BJ (cell line): ENCODE measurements at regions not wholly inside any gene's neighbourhood (a gene's known extent, or its start where the extent isn't known, plus 50 kb on each side); places are given as distances from the start of the nearest gene placed in this dataset.

Experiments used
- CTCF ChIA-PET: fragments of 350-600 bp; formaldehyde crosslinking; extraction: SDS; loops from one replicate; lab custom pipeline; 2021; ENCODE audit warnings: antibody characterized with exemption, inconsistent platforms; lab: Yijun Ruan, JAX
- POLR2A ChIA-PET: fragments of 300-600 bp; sonication (Branson Sonifier 250); formaldehyde crosslinking; extraction: SDS; loops from one replicate; lab custom pipeline; 2021; ENCODE audit warnings: antibody characterized with exemption; lab: Charles Lee
- DNase-seq: peaks from one replicate; pipeline ENCODE4 v3.0.0-alpha.2; 2011; ENCODE audit warnings: low read depth
- H3K27me3 ChIP-seq: 2 replicates; pipeline ENCODE4 v1.6.0; 2011; ENCODE audit warnings: low read length; ENCODE audit not compliant: control insufficient read depth, insufficient read depth
- H3K36me3 ChIP-seq: 2 replicates; pipeline ENCODE4 v1.5.1; 2011; ENCODE audit warnings: low read length; ENCODE audit not compliant: control insufficient read depth, insufficient read depth
- H3K4me3 ChIP-seq: 2 replicates; pipeline ENCODE4 v1.5.1; 2011; ENCODE audit warnings: low read depth, mild to moderate bottlenecking, control low read depth, low read length
- CTCF ChIP-seq: IDR thresholded peaks from 2 replicates; pipeline ENCODE4 v1.5.1; 2011; ENCODE audit warnings: low read depth, mild to moderate bottlenecking, control low read depth, inconsistent platforms, low read length, moderate library complexity; ENCODE audit not compliant: insufficient read depth

- Histone ChIP-seq H3K4me3 (no peak overlapping the region), H3K27me3 (no peaks in the 10 kb centered on the region), H3K36me3 (no peaks in the 10 kb centered on the region)
- DNase-seq, result no peak
- TF ChIP-seq CTCF, result no peak
- POLR2A ChIA-PET, result no interaction called here
- CTCF ChIA-PET, result no interaction called here
These were observed 1151.8 kb downstream of the TYW1 start for GRCh38 chr7:68148440-68148839.

- CTCF ChIA-PET, result no interaction called here
- POLR2A ChIA-PET, result no interaction called here
- no peak overlapping the region for H3K4me3 ChIP-seq
- H3K27me3 ChIP-seq, result no peaks in the 10 kb centered on the region
- H3K36me3 ChIP-seq, result no peaks in the 10 kb centered on the region
- no peak for TF ChIP-seq CTCF
- DNase-seq, result no peak
These were observed 1155.6 kb downstream of the TYW1 start for GRCh38 chr7:68152205-68152604.

GRCh38 chr7:68155676-68156075 lies 1159.0 kb downstream of the TYW1 start:
- Histone ChIP-seq H3K27me3 (no peaks in the 10 kb centered on the region), H3K36me3 (no peaks in the 10 kb centered on the region), H3K4me3 (no peak overlapping the region)
- ChIA-PET CTCF (no interaction called here), POLR2A (no interaction called here)
- TF ChIP-seq CTCF, result no peak
- DNase-seq, result no peak

GRCh38 chr7:68158686-68159295 lies 1162.2 kb downstream of the TYW1 start:
- ChIA-PET POLR2A (no interaction called here), CTCF (no interaction called here)
- Histone ChIP-seq H3K36me3 (no peaks in the 10 kb centered on the region), H3K4me3 (no peak overlapping the region), H3K27me3 (no peaks in the 10 kb centered on the region)
- no peak for TF ChIP-seq CTCF
- DNase-seq, result no peak

GRCh38 chr7:68162712-68163111 lies 1166.1 kb downstream of the TYW1 start:
- no peak for DNase-seq
- CTCF ChIA-PET, result no interaction called here
- no peaks in the 10 kb centered on the region for H3K27me3 ChIP-seq
- no peak overlapping the region for H3K4me3 ChIP-seq
- POLR2A ChIA-PET, result no interaction called here
- no peak for TF ChIP-seq CTCF
- no peaks in the 10 kb centered on the region for H3K36me3 ChIP-seq
